SH-SY5Y (cell line): ENCODE measurements at regions not wholly inside any gene's neighbourhood (a gene's known extent, or its start where the extent isn't known, plus 50 kb on each side); places are given as distances from the start of the nearest gene placed in this dataset.

Experiments
- GATA2 ChIP-seq: IDR thresholded peaks from 2 replicates; pipeline ENCODE4 v1.6.1; 2011; ENCODE audit warnings: mild to moderate bottlenecking, low read depth, low read length
- GATA3 ChIP-seq: IDR thresholded peaks from 2 replicates; pipeline ENCODE4 v1.6.1; 2011; ENCODE audit warnings: low read depth, mild to moderate bottlenecking, low read length, moderate library complexity

GRCh38 chr1:94609619-94610018 is 68.1 kb upstream of the F3 start:
- TF ChIP-seq GATA3, result no peak
- no peak for TF ChIP-seq GATA2
